HG02678 (cell line): ENCODE measurements at regions not wholly inside any gene's neighbourhood (a gene's known extent, or its start where the extent isn't known, plus 50 kb on each side); places are given as distances from the start of the nearest gene placed in this dataset.

ENCODE experiments used
- ATAC-seq: cut with Tn5 transposase; IDR thresholded peaks from one replicate; pipeline ENCODE4 v1.9.1; 2021; ENCODE audit warnings: mild to moderate bottlenecking, moderate library complexity; ENCODE audit not compliant: unreplicated experiment

DNA sequence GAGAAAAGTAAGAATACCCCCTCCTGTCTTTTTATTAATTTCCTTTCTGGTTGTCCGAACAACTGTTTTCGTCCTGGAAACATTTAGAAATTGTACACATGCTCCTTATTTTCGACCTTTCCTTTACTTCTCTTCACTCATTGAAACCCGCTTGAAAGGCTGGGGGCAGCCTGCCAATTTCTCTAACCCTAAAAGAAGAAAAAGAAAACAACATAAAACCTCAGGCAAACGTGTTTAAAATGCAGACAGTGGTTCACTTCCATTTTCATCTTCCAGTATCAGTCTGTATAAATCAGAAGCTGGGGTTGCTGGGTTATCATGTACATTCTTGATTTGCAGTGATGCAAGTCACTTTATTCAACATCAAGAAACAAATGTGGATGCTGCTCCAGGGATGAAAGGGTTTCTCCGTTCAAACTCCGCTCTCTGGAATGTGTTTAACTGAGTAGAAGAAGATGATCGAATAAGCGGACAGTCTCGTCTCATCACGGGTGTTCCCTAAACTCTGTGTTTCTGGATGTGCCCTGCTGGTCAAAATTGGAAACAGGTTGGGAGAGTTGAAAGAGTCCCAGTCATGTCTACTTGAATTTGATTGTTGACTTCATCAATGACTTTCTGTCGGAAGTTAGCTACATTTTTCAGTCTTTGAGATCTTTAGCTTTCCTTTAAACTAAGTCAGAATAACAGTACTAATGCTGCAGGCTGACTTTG lies 1042.2 kb downstream of the BCL11B start:
- ATAC-seq: no peak

GRCh38 chr14:98230411-98230810 lies 1041.6 kb downstream of the BCL11B start:
- no peak for ATAC-seq

DNA sequence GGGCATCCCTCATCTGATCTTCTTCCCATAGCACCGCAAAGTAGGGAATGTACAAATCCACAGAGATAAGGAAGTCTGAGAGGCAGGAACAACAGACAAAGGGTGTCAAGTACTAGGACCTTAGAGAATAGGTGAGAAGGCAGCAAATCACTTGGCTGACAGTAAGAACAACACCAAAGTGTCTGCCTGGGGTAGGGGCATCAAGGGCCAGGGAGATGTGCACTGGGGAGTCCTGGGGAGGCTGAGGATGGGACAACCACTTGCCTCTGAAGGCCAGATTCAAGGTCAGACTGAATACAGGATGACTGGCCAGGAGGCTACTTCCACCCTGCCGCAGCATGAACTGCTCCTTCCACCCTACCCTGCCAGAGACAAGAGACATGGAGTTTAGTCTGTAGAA lies 1040.8 kb downstream of the BCL11B start:
- ATAC-seq: no peak

GRCh38 chr14:98233656-98234055 lies 1038.3 kb downstream of the BCL11B start:
- no peak for ATAC-seq

DNA sequence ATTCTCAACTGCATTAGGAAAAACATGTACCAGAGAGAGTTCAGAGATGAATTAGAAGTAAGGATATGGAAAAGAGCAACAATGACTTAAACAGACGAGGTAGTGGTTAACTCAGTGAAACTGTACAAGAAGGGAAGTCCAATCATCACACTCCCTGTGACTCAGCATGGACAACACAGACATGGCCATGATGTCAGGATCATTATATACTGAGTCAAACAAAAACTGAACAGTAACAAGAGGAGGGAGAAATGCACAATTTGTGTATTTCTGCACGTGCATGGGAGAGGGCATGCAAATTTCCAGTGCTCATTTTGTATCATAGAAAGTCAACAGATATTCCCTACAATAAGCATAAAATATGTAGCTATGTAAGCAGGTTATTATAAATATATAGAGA lies 1037.8 kb downstream of the BCL11B start:
- ATAC-seq: no peak

DNA sequence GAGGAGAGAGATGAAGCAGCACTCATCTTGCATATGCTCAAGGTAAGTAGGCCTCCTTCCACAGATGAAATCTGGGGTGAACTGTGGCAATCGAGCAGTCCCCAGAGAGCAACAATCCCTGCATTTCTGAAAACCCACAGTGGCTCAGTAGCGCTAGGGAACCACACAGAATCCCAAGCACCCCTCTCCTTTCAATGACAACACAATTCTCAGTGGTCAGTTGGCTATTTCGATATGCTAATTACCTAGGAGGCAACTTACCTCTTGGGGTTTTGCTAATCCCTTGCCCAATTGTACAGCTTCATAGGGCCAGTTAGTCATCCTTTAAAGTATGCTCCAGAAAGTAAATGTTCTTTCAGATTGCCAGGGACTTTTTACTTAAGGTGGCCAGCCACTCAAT lies 1035.7 kb downstream of the BCL11B start:
- ATAC-seq: no peak

DNA sequence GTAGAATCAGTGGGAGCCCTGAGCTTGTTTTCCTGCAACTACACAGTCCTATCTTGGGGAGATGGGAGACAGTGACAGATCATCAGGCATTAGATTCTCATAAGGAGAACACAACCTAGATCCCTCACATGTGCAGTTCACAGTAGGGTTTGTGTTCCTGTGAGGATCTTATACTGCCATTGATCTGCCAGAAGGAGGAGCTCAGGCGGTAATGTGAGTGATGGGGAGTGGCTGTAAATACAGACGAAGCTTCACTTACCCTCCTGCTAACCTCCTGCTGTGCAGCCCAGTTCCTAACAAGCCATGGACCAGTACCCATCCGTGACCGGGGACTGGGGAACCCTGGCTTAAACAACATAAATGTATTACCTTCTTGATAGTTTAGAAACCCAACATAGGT lies 1034.1 kb downstream of the BCL11B start:
- ATAC-seq: no peak

DNA sequence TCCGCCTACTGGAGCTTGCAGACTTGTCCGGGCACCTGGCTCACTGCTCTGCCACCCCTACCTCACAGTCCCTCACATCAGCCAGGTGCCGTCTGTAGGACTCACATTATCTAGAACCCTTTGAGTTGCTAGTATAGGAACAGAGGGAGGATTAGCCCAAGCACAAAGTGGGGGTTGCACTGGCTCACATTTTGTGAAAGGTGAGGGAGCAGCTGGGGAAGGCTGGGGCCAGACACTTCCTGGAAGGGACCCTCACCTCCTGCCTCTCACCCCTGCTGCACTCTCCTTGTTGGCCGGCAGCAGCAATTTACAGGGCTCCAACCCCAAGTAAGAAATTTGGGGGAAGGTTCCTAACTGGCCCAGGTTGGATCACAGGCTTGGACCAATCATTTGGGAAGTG lies 1031.6 kb downstream of the BCL11B start:
- no peak for ATAC-seq

GRCh38 chr14:98242903-98243302 lies 1029.1 kb downstream of the BCL11B start:
- ATAC-seq: no peak

- no peak for ATAC-seq
Observed at GRCh38 chr14:98243332-98243731, 1028.7 kb downstream of the BCL11B start.

- ATAC-seq: no peak
Observed at GRCh38 chr14:98244162-98244948, 1027.6 kb downstream of the BCL11B start.

GRCh38 chr14:98244966-98245569 lies 1026.9 kb downstream of the BCL11B start:
- ATAC-seq: no peak

- no peak for ATAC-seq
Observed at GRCh38 chr14:98249057-98249456, 1022.9 kb downstream of the BCL11B start.

GRCh38 chr14:98249476-98249875 lies 1022.5 kb downstream of the BCL11B start:
- no peak for ATAC-seq

- no peak for ATAC-seq
Observed at GRCh38 chr14:98252820-98253219, 1019.2 kb downstream of the BCL11B start.

GRCh38 chr14:98259881-98260280 lies 1012.1 kb downstream of the BCL11B start:
- no peak for ATAC-seq

- no peak for ATAC-seq
Observed at GRCh38 chr14:98262566-98262965, 1009.4 kb downstream of the BCL11B start.

DNA sequence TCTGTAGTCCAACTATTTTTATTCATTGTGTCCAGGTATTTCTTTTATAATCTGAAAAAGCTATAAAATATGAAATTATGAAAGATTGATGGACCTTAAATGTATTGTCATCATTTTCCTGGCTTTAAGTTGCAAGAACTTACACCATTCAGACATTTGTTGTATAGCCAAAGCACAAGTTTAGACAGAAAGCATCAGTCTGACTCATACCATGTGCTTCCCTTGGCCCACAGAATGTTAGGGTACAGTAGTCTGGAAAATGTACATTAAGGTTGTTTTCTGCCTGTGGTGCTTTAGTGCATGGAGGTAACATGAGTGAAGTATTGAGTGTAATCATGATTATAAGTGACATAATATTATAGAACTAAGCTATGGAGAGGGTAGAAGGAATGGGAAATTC lies 1002.5 kb downstream of the BCL11B start:
- no peak for ATAC-seq

DNA sequence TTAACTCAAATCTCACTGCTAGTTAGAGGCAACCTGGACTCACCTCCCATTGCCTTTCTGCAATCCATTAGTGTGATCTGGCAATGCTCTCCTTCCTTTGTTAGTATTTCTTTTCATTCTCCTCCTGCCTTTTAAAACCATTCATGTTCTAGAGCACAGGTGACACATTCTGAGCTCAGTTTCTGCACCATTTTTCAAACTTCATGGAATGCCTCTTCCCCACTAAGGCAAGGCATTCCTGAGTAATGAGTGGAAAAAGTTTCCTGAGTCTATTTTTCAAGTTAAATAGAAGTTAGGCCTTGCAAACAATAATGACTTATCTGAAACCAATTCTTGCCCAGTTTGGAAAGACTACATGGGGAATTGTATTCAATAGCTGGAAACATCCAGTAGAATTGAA lies 1001.8 kb downstream of the BCL11B start:
- no peak for ATAC-seq

DNA sequence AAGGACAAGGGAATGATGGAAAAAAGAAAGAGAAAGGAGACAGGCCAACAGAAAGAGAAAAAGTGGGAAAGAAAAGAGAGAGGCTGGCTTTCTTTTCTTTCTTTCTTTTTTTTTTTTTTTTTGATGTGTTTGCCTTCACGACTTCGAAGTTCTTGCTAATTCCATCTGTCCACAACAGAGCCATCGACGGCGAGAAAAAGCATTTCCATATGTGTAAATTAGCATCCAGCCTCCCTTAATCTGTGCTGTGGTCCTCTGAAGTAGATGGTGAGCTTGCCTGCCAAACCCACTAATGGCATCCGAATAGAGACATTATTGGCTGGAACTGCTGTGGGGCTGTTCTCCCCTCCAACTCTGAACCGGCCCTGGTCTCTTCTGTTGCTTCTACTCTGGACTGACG lies 997.4 kb downstream of the BCL11B start:
- no peak for ATAC-seq

- ATAC-seq: no peak
Observed at GRCh38 chr14:98278800-98279199, 993.2 kb downstream of the BCL11B start.

- no peak for ATAC-seq
Observed at GRCh38 chr14:98280436-98280835, 991.6 kb downstream of the BCL11B start.
